ENCODE measurements at regions not wholly inside any gene's neighbourhood (a gene's known extent, or its start where the extent isn't known, plus 50 kb on each side); places are given as distances from the start of the nearest gene placed in this dataset.

GRCh38 chr2:187129306-187129705 lies 280.3 kb upstream of the ZSWIM2 start:
- DNase-seq (ENCODE audit: low read depth in 1 of 2, low spot score in 1 of 2), result no peak
- H3K27ac ChIP-seq (replicated peaks), result no peak overlapping the region
- H3K4me3 ChIP-seq (replicated peaks; ENCODE audit: insufficient read depth, low read length), result no peak overlapping the region
- H3K27me3 ChIP-seq (ENCODE audit: insufficient read depth, poor library complexity, severe bottlenecking), result no peaks in the 10 kb centered on the region
- TF ChIP-seq SPI1 (IDR thresholded peaks at IDR 0.05; ENCODE audit: borderline replicate concordance, low read depth), result no peak
- TF ChIP-seq CTCF (IDR thresholded peaks at IDR 0.05; ENCODE audit: insufficient read depth, low read length), result no peak
- TF ChIP-seq GABPA (IDR thresholded peaks at IDR 0.05; ENCODE audit: low read depth), result no peak
- TF ChIP-seq POLR2AphosphoS5 (IDR thresholded peaks at IDR 0.05; ENCODE audit: low read depth), result no peak
- TF ChIP-seq, protein P1, sequence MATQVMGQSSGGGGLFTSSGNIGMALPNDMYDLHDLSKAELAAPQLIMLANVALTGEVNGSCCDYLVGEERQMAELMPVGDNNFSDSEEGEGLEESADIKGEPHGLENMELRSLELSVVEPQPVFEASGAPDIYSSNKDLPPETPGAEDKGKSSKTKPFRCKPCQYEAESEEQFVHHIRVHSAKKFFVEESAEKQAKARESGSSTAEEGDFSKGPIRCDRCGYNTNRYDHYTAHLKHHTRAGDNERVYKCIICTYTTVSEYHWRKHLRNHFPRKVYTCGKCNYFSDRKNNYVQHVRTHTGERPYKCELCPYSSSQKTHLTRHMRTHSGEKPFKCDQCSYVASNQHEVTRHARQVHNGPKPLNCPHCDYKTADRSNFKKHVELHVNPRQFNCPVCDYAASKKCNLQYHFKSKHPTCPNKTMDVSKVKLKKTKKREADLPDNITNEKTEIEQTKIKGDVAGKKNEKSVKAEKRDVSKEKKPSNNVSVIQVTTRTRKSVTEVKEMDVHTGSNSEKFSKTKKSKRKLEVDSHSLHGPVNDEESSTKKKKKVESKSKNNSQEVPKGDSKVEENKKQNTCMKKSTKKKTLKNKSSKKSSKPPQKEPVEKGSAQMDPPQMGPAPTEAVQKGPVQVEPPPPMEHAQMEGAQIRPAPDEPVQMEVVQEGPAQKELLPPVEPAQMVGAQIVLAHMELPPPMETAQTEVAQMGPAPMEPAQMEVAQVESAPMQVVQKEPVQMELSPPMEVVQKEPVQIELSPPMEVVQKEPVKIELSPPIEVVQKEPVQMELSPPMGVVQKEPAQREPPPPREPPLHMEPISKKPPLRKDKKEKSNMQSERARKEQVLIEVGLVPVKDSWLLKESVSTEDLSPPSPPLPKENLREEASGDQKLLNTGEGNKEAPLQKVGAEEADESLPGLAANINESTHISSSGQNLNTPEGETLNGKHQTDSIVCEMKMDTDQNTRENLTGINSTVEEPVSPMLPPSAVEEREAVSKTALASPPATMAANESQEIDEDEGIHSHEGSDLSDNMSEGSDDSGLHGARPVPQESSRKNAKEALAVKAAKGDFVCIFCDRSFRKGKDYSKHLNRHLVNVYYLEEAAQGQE (IDR thresholded peaks at IDR 0.05; ENCODE audit: insufficient replicate concordance, low read depth), result no peak

GRCh38 chr2:187126247-187127005 lies 277.5 kb upstream of the ZSWIM2 start:
- Histone ChIP-seq H3K27ac (replicated peaks) (no peak overlapping the region), H3K4me3 (replicated peaks; ENCODE audit: insufficient read depth, low read length) (no peak overlapping the region), H3K27me3 (ENCODE audit: insufficient read depth, poor library complexity, severe bottlenecking) (no peaks in the 10 kb centered on the region)
- DNase-seq (ENCODE audit: low read depth in 1 of 2, low spot score in 1 of 2), result no peak
- TF ChIP-seq POLR2AphosphoS5 (IDR thresholded peaks at IDR 0.05; ENCODE audit: low read depth), result no peak
- no peak for TF ChIP-seq SPI1 (IDR thresholded peaks at IDR 0.05; ENCODE audit: borderline replicate concordance, low read depth)
- TF ChIP-seq GABPA (IDR thresholded peaks at IDR 0.05; ENCODE audit: low read depth), result no peak
- TF ChIP-seq, protein P1 (IDR thresholded peaks at IDR 0.05; ENCODE audit: insufficient replicate concordance, low read depth), result no peak
- TF ChIP-seq CTCF (IDR thresholded peaks at IDR 0.05; ENCODE audit: insufficient read depth, low read length), result no peak

- TF ChIP-seq CTCF (IDR thresholded peaks at IDR 0.05; ENCODE audit: insufficient read depth, low read length) (no peak), GABPA (IDR thresholded peaks at IDR 0.05; ENCODE audit: low read depth) (no peak), POLR2AphosphoS5 (IDR thresholded peaks at IDR 0.05; ENCODE audit: low read depth) (no peak), SPI1 (IDR thresholded peaks at IDR 0.05; ENCODE audit: borderline replicate concordance, low read depth) (no peak)
- TF ChIP-seq, protein P1 (IDR thresholded peaks at IDR 0.05; ENCODE audit: insufficient replicate concordance, low read depth), result no peak
- DNase-seq (ENCODE audit: low read depth in 1 of 2, low spot score in 1 of 2), result no peak
- H3K27ac ChIP-seq (replicated peaks), result no peak overlapping the region
- no peak overlapping the region for H3K4me3 ChIP-seq (replicated peaks; ENCODE audit: insufficient read depth, low read length)
- H3K27me3 ChIP-seq (ENCODE audit: insufficient read depth, poor library complexity, severe bottlenecking), result no peaks in the 10 kb centered on the region
Observed at GRCh38 chr2:187125318-187125717, 276.3 kb upstream of the ZSWIM2 start.
